GM18505 (cell line): ENCODE measurements at regions not wholly inside any gene's neighbourhood (a gene's known extent, or its start where the extent isn't known, plus 50 kb on each side); places are given as distances from the start of the nearest gene placed in this dataset.

Experiments
- ATAC-seq: cut with Tn5 transposase; IDR thresholded peaks from one replicate; pipeline ENCODE4 v1.9.1; 2021; ENCODE audit not compliant: unreplicated experiment
- POLR2A ChIP-seq: IDR thresholded peaks from 4 replicates; pipeline ENCODE4 v1.6.1; 2011; ENCODE audit warnings: borderline replicate concordance; ENCODE audit not compliant: insufficient read depth, insufficient read length; ENCODE audit errors: extremely low read depth

- no peak for TF ChIP-seq POLR2A
- ATAC-seq: no peak
Observed at GRCh38 chr12:25827747-25828146, 130.7 kb upstream of the RASSF8 start.

GRCh38 chr12:25828188-25828587 lies 130.3 kb upstream of the RASSF8 start:
- no peak for TF ChIP-seq POLR2A
- ATAC-seq: no peak

- no peak for TF ChIP-seq POLR2A
- no peak for ATAC-seq
Observed at GRCh38 chr12:25829192-25829591, 129.3 kb upstream of the RASSF8 start.

GRCh38 chr12:25830456-25830855 lies 128.0 kb upstream of the RASSF8 start:
- no peak for TF ChIP-seq POLR2A

GRCh38 chr12:25833657-25834056 lies 124.8 kb upstream of the RASSF8 start:
- ATAC-seq: no peak
- no peak for TF ChIP-seq POLR2A

More at GRCh38 chr12:25830456-25830855, 128.0 kb upstream of the RASSF8 start:
- no peak for ATAC-seq

- no peak for TF ChIP-seq POLR2A
- ATAC-seq: no peak
Observed at GRCh38 chr12:25835385-25835784, 123.1 kb upstream of the RASSF8 start.

- ATAC-seq: no peak
- no peak for TF ChIP-seq POLR2A
Observed at GRCh38 chr12:25838007-25838406, 120.5 kb upstream of the RASSF8 start.

- no peak for ATAC-seq
- TF ChIP-seq POLR2A: no peak
Observed at GRCh38 chr12:25839470-25839869, 119.0 kb upstream of the RASSF8 start.

GRCh38 chr12:25840678-25841465 lies 117.6 kb upstream of the RASSF8 start:
- no peak for TF ChIP-seq POLR2A
- ATAC-seq: no peak

- TF ChIP-seq POLR2A: no peak
- ATAC-seq: no peak
Observed at GRCh38 chr12:25842254-25842653, 116.2 kb upstream of the RASSF8 start.

GRCh38 chr12:25843976-25844375 lies 114.5 kb upstream of the RASSF8 start:
- TF ChIP-seq POLR2A: no peak
- ATAC-seq: no peak

- ATAC-seq: no peak
- TF ChIP-seq POLR2A: no peak
Observed at GRCh38 chr12:25845415-25845814, 113.1 kb upstream of the RASSF8 start.

- no peak for ATAC-seq
- no peak for TF ChIP-seq POLR2A
Observed at GRCh38 chr12:25852792-25853191, 105.7 kb upstream of the RASSF8 start.

- ATAC-seq: no peak
Observed at GRCh38 chr12:25853316-25854095, 105.0 kb upstream of the RASSF8 start.

More at GRCh38 chr12:25853316-25854095, 105.0 kb upstream of the RASSF8 start:
- TF ChIP-seq POLR2A: no peak
